Urothelium cell line (cell line): ENCODE measurements at regions not wholly inside any gene's neighbourhood (a gene's known extent, or its start where the extent isn't known, plus 50 kb on each side); places are given as distances from the start of the nearest gene placed in this dataset.
A peak's percentile ranks its signal among the peaks of the same experiment; 100 is the strongest.
"Not testable (repeated sequence)": the region's sequence is repeated elsewhere in the genome, so short reads cannot be mapped to it uniquely, and the experiment has no call there.

Source experiments
- DNase-seq: peaks from one replicate; pipeline ENCODE4 v3.0.0; 2011; ENCODE audit warnings: low spot score, mixed read lengths
- FAIRE-seq: peaks from 2 replicates; lab custom pipeline; 2011; peaks lifted over from hg19 to GRCh38; lab: Jason Lieb, UNC

DNA sequence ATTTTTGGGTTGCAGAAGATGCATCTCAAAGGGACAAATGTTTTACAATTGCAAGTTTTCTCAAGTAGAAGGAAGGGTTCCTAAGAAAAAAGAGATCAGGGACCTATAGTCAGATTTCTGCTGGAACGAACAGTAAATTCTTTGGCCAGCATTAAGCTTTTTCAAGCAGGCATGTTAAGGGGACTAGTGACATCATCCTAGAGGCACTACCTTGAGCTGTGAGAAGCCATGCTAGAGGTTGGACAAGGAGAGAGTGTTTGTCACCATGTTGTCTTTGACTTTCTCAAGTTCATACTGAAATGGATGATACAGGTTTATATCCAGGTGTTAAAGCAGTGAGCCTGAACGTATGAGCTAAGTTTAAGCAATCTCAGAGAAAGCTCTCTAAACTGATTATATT, 85.2 kb upstream of the WDR72 start:
- FAIRE-seq (no peak), DNase-seq (no peak)

DNA sequence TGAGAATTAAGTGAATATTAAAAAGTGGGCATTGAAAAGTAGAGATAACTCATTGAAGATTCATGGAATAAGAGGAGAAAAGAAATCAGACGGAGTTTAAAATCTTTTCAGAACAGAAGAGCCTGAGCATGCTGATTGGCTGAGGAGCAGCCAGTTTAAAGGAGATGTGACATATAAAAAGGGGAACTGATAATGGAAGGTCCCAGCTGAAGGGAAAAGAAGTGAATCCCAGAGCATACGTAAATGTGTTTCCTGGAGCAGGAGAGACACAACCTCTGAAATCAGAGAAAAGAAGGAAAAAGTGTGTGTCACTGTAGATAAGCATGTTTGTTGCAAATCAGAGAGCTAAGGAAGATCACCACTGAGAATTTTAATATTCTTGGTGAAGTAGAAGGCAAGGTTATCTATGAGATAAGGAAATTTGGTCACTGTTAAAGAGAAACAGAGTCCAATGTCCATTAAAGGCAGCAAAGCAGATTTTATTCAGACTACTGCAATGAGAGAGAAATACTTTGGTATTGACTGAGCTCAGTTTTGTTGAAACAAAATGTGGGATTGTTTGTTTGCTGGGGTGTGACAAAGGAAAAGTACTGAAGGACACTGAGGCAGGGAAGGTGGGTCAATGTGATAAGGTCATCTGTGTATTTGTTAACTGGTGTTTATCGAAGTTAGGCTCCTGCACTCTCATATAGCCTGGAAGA, 84.6 kb upstream of the WDR72 start:
- FAIRE-seq (no peak), DNase-seq (no peak)

DNA sequence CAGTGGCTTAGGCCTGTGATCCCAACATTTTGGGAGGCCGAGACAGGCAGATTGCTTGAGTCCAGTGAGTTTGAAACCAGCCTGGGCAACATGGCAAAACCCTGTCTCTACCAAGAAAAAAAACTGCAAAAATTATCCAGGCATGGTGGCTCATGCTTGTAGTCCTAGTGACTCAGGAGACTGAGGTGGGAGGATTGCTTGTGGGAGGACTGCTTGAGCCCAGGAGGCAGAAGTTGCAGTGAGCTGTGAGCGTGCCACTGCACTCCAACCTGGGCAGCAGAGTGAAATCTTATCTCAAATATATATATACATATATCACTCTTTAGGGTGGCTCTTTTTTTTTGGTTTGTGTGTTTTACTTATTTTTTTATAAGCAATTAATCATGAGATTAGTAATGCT, 83.7 kb upstream of the WDR72 start:
- FAIRE-seq (no peak), DNase-seq (no peak)

DNA sequence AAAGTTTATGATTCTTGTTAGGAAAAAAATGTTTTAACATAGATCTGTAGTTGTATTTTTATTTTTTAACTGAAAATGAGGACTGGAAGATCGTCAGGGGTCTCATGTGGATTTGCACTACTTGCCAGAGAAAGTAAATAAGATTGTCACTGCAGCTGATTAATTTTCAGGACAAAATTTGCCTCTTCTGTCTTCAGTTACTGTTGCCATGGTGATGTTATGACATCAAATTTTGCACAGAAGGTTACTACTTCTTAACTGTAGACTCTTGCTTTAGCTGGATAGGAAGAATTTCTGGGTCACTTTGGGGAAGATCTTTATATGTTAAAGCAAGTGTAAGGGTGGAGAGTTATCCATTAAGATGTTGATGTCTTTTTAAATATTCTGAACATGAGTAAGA, 82.2 kb upstream of the WDR72 start:
- no peak for FAIRE-seq
- no peak for DNase-seq

DNA sequence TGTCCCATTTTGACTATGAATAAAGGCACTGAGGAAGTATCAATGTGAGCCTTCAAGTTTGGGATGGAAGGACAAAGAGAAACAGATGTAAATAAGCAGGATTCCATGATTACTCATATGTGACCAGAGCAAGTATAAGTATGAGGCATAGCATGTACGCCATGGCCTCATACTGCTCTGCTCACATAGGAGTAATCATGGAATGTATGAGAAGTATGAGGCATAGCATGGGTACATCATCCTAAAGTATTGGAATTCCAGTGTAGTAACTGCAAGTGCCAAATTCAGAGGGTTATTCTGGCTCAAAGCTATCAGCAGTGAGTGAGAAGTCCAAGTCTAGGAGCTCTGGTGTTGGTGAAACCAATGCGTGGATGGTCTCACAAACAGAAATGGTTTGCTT, 81.2 kb upstream of the WDR72 start:
- DNase-seq (no peak), FAIRE-seq (no peak)

DNA sequence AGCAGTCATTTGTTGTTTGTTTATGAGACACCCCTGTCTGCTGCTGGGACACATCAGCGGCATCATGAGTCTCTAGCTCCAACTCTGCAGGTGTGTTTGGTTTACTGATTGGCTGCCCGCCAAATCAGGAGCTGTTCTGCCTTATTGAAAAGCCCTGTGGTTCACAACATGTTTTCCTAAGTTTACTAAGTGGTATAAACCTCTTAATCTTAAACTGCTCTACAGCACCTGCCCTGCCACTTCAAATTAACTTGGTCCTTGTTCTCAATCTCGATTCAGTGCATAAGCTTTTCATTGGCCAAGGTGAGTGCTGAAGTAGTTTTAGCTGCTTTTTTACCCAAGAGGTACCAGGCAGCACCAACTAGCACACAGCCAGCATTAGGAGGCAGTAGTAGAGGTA, 77.8 kb upstream of the WDR72 start:
- FAIRE-seq (no peak), DNase-seq (peak; percentile 30)

DNA sequence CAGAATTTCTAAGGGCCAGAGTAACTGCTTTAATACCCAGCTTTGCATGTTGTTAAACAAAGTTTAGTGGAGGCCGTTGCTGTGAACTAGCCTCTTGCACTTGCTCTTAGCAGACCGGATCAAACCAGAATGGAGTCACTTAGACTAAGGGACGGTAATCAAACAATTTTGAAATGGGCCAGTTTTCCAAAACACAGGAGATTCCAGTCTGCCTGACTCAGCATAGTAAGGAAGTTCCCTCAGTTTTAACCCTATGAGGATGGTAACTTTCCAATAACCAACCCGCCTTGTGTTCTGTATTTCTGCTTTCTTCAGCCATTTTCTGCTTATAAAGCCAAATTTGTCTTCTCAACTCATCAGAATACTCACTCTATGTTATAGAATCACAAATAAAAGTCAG, 77.2 kb upstream of the WDR72 start:
- DNase-seq, result no peak

DNA sequence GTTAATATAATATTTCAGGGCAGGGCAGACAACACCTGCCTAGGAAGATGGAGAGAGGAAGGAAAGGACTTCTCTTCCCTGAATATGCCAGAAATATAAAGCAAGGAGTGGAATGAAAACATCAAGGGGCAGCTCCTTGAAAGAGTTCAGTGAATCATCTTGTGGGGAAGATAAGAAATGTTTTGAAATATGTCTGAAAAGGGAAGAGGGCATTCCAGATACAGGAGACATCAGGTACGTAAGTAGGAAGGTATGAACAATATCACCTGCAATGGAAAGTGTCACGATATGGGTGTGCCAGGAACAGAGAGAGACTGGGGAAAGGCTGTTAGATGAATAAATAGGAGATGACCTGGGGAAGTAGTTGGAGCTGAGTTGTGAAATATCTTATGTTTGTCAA, 75.8 kb upstream of the WDR72 start:
- FAIRE-seq (no peak), DNase-seq (no peak)

More for the DNA sequence above, 77.2 kb upstream of the WDR72 start:
- no peak for FAIRE-seq

DNA sequence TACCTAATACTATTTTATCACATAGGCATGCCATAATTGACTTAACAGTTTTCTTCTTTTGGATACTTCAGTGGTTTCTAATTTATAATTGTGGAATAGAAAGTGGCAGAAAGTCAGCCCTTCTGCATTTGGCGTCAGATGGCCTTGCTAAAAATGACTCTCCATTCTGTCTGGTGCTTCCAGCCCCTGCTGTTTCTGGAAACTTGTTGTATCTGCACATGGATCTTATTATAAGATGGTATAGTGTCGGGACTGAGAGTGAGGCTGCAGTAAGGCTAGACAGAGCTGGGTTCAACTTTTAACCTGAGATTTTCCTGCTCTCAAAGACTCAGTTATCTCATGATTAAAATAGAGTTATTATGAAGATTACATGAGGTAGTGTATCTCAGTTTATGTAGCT, 74.8 kb upstream of the WDR72 start:
- FAIRE-seq, result no peak
- DNase-seq, result no peak

DNA sequence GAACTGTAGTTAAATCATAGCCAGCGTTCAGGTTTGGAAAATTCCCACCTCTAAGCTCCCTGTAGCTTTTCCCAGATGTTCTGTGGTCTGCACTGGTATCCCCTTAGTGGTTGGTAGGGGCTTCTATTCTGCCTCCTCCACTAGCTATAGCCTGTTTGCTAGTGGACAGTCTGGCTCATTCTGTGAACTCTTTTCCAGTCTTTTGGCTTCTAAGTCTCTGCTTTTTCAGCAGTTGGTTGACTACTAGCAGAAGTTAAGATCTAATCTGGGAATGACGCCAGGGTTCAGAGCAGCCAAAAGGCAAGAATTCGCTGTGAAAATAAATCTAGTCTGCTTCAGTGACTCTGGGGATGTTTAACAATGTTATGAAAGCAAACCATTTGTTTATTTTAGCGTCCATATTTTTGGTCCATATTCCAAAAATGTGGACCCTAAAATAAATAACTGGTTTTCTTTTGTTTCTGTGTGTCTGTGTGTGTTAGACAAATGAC, 73.7 kb upstream of the WDR72 start:
- no peak for DNase-seq
- no peak for FAIRE-seq

DNA sequence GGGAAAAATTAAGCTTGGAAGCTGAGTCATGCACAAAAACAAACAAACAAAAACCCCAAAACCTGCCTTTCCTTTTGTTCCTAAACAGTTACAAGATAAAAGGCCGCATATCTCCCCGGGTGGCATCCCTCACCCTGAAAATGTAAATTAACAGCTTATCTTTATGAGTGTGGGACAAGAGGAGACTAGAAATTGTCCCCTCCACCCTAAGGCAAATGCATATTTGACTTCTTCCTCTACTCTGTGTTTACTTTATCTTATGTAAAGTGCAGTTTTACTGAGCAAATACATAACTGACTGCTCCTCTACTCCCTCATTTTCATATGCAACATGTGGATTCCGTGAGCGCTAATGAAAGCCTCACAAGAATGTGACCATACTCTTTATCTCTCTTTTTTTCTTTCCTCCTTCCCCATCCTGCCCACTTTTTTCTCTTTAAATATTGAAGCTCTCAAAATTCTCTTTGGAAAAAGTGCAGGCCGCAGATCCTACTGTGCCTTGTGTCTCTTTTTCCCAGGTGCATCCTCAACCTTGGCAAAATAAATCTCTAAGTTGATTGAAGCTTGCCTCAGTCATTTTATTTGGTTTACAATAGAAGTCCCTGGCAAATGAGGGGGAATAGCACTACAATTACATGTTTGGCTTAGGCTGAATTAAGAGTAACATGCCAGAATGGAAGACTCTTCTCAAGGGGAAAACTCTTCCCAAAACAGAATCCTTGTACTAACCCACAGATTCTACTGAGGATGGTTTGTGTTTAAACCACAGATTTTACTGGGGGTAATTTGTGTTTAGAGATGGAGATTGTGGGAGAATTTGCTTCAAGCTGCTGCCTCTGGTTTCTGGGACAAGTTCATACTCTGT, 72.7 kb upstream of the WDR72 start:
- FAIRE-seq (no peak), DNase-seq (no peak)

DNA sequence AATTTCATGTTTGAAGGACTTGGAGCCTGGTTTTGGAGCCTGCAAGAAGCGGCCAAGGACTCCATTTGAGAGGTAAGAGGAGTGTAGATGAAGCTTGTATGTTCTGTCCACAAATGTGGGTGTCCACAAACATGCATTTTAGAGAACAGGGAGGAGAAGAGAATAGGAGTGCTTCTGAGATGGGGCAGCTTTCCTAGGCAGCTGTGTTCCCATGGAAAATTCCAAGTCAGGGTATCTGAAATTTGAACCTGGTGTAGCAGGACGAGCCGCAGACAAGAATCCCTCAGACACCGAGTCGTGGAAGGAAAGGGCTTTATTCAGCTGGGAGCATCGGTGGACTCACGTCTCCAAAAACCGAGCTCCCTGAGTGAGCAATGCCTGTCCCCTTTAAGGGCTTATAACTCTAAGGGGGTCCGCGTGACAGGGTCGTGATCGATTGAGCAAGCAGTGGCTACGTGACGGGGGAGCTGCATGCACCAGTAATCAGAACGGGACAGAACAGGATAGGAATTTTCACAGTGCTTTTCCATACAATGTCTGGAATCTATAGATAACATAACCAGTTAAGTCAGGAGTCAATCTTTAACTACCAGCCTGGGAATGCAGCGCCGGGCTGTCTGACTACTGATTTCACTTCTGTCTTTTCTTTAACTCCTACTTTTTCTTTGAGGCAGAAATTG, 71.4 kb upstream of the WDR72 start:
- no peak for DNase-seq
- FAIRE-seq, result no peak

DNA sequence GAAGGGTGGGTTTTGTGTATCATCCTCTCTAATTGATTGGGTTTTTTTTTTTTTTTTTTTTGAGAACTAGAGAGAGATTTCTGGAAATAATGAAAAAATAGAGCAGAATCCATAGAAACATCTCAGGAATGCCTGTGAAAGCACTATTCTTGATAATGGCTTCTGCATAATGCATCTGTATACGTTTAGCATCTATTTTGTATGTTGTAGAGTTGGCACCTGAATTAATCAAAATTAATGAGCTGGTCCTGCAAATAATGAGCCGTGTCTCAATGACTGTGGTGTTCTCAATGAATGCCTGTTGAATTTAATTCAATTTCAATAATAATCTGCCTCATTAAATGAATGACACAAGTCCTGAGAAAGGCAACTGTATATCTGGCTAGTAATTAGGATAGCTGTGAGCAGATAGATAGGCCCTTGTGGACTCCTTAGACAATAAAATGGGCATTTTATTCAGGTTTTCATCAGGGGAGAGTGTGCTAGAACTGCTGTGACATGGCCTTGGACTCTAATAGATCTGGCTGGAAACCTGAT, 70.5 kb upstream of the WDR72 start:
- FAIRE-seq (no peak), DNase-seq (no peak)

DNA sequence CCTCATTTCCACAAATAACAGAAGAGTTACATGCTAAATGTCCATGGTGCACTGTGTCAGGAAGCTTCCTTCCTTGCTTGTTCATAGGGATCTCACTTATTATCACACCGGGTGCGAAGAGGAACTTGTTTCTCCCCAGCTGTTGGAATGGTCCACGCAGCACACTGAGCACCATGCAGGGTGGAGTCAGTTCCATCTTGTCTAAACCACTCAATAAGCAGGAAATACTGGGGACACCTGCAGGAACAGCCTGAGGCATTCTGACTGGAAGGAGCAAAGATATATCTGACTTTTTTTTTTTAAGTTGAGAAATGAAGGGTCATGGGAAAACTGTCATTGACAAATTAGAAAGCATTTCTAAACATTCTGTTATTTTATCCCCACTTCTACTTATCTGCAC, 70.0 kb upstream of the WDR72 start:
- DNase-seq (no peak), FAIRE-seq (no peak)

DNA sequence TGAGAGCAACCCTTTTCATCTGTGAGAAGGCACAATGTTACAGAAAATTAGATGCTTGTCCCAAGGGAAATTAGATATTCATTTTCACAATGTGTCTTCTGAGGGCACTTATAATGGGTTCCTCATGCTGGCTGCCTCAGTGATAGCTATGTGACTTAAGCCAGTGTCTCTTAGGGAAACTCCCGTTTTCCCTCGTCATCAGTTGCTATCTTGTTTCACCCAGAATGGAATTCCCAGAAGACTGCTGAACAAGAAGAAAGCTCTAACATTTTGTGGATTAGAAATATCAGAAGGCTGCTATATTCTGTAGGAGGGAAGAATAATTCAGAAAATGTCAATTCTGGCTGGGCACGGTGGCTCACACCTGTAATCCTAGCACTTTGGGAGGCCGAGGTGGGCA, 67.9 kb upstream of the WDR72 start:
- DNase-seq (no peak), FAIRE-seq (no peak)

DNA sequence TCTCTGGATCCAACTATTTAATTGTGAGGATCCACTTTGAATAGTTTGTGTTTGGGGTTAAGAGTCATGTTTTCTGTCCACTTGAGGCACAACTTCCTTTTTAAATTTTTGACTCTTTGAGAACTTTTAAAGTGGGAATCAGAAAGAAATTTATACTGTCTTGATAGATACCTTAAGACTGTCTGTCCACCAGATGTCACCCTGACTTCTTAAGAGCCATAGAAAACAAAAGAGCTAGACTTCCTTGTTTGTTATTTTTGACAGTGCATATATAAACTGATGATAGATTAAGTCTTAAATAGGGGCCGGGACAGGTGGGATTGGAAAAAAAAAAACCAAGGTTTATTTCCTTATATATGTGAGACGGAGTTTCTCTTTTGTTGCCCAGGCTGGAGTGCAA, 52.1 kb upstream of the WDR72 start:
- FAIRE-seq (no peak), DNase-seq (no peak)

DNA sequence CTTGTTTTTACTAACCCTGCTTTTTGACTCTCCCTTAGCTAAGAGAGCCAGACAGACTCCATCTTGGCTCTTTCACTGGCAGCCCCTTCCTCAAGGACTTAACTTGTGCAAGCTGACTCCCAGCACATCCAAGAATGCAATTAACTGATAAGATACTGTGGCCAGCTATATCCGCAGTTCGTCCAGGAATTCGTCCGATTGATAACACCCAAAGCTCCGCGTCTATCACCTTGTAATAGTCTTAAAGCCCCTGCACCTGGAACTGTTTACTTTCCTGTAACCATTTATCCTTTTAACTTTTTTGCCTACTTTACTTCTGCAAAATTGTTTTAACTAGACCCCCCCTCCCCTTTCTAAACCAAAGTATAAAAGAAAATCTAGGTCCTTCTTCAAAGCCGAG, 50.8 kb upstream of the WDR72 start:
- DNase-seq, FAIRE-seq: not testable (repeated sequence)
